Activated CD4-positive, alpha-beta T cell treated with anti-CD3 and anti-CD28 coated beads, Interleukin-2, amount 10 ng/mL, durations not matched to agents 24 days and 14 days (primary cell): ENCODE measurements at regions not wholly inside any gene's neighbourhood (a gene's known extent, or its start where the extent isn't known, plus 50 kb on each side); places are given as distances from the start of the nearest gene placed in this dataset.

ENCODE experiments used
- DNase-seq: peaks from one replicate; pipeline ENCODE4 v3.0.0; 2022
- H3K27ac Mint-ChIP-seq: one replicate; pipeline ENCODE4 v1.8.0; 2022; ENCODE audit warnings: mild to moderate bottlenecking, mixed read lengths
- H3K27me3 Mint-ChIP-seq: one replicate; pipeline ENCODE4 v1.8.0; 2022; ENCODE audit warnings: mixed read lengths
- H3K36me3 Mint-ChIP-seq: one replicate; pipeline ENCODE4 v1.8.0; 2022; ENCODE audit warnings: low read depth, mild to moderate bottlenecking, mixed read lengths
- H3K4me1 Mint-ChIP-seq: one replicate; pipeline ENCODE4 v1.8.0; 2021; ENCODE audit warnings: mixed read lengths
- H3K4me3 Mint-ChIP-seq: one replicate; pipeline ENCODE4 v1.8.0; 2022; ENCODE audit warnings: mild to moderate bottlenecking, moderate library complexity, mixed read lengths
- H3K9me3 Mint-ChIP-seq: one replicate; pipeline ENCODE4 v1.8.0; 2021; ENCODE audit warnings: mixed read lengths
- intact Hi-C: fragments of 100-400 bp; cut with micrococcal nuclease; formaldehyde crosslinking; loops from one replicate; pipeline ENCODE4 v1.15.1; 2023

GRCh38 chr21:15138490-15138889 lies 73.7 kb upstream of the NRIP1 start:
- intact Hi-C loops = no loop called here
- Mint-ChIP-seq H3K27me3 (peaks cover 5% of the 10 kb centered on the region), H3K4me1 (no peaks in the 10 kb centered on the region), H3K36me3 (no peaks in the 10 kb centered on the region), H3K9me3 (no peaks in the 10 kb centered on the region), H3K27ac (no peak overlapping the region), H3K4me3 (no peak overlapping the region)
- DNase-seq = no peak

DNA sequence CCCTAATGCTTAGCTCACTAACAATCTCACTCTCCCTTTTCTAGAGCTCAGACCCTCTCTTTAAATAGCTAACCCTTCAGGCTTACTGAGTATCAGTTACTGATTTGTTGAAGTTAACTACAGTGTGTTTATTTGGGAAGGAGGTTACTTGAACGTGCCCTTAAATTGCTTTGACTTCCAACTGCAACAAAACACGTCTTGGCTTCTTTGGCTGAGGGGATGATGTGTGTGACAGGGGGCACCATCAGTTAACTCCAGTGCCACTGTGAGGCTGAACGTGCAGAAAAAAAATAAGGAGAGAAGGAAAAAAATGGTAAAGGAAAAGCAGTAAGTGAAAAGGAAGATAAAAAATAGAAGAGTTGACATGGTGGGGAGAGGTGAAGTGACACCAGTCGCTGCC lies 75.1 kb upstream of the NRIP1 start:
- H3K4me3 Mint-ChIP-seq = no peak overlapping the region
- H3K4me1 Mint-ChIP-seq = no peaks in the 10 kb centered on the region
- H3K27me3 Mint-ChIP-seq = peaks cover 5% of the 10 kb centered on the region
- H3K9me3 Mint-ChIP-seq = no peaks in the 10 kb centered on the region
- H3K27ac Mint-ChIP-seq = no peak overlapping the region
- intact Hi-C loops = no loop called here
- DNase-seq = no peak
- no peaks in the 10 kb centered on the region for H3K36me3 Mint-ChIP-seq

DNA sequence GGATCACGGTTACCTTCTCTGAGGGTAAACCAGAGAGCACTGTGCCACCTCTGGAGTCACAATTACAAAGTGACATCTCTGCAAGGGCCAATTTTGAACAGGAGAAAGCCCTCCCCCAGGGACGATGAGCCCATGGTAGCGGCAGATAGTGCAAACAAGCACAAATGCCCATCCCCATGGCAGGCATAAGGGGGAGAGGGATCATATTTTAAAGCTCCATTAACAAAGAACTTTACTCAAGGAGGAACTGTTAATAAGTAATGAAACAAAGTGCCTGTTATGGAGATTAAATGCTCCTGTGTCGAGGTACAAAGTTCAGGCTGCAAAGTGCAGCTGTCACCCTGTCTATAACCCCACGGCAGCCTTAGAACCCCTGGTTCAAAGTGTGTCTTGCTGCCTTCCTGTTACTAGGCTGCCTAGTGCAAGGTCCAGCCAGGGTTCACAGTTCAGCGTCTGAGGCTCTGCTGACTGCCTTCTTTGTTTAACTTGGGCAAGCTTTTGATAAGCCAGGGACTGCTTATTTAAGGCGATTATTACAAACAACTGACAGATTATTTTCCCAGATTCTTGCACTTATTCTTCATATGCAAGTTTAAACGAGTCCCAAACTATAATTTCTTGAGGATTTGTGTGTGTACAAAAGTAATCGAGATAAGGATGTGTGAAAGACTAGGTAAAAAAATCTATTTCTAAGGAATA lies 75.7 kb upstream of the NRIP1 start:
- H3K9me3 Mint-ChIP-seq = no peaks in the 10 kb centered on the region
- no peaks in the 10 kb centered on the region for H3K4me1 Mint-ChIP-seq
- H3K36me3 Mint-ChIP-seq = no peaks in the 10 kb centered on the region
- H3K27ac Mint-ChIP-seq = no peak overlapping the region
- no peak for DNase-seq
- intact Hi-C loops = no loop called here
- H3K27me3 Mint-ChIP-seq = peaks cover 5% of the 10 kb centered on the region
- no peak overlapping the region for H3K4me3 Mint-ChIP-seq

- Mint-ChIP-seq H3K27ac (no peak overlapping the region), H3K4me3 (no peak overlapping the region), H3K4me1 (no peaks in the 10 kb centered on the region), H3K27me3 (peaks cover 5% of the 10 kb centered on the region), H3K9me3 (no peaks in the 10 kb centered on the region), H3K36me3 (no peaks in the 10 kb centered on the region)
- intact Hi-C loops = no loop called here
- no peak for DNase-seq
These were observed 76.6 kb upstream of the NRIP1 start for GRCh38 chr21:15141261-15141970.

DNA sequence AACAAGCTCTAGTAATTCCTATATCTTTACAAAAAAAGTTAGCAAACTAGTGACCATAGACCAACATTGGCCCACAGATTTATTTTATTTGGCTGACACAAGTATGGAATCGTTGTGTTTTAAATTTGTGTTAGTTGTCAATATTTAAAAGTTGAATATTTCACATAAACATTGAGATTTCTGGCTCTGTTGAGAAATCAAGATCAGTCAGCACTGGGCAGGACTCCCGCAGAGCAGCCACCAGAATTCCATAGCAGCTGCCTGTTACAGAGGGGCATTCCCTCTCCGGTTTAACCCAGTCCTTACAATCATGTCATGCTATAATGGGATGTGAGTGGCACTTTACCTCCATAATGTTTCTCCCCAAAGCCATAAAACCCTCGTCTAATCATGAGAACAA lies 79.2 kb upstream of the NRIP1 start:
- Mint-ChIP-seq H3K27me3 (peaks cover 1% of the 10 kb centered on the region), H3K36me3 (no peaks in the 10 kb centered on the region), H3K4me1 (no peaks in the 10 kb centered on the region), H3K27ac (no peak overlapping the region), H3K4me3 (no peak overlapping the region), H3K9me3 (no peaks in the 10 kb centered on the region)
- intact Hi-C loops = no loop called here
- no peak for DNase-seq

GRCh38 chr21:15148437-15148836 lies 83.6 kb upstream of the NRIP1 start:
- Mint-ChIP-seq H3K27ac (no peak overlapping the region), H3K9me3 (no peaks in the 10 kb centered on the region), H3K36me3 (no peaks in the 10 kb centered on the region), H3K27me3 (no peaks in the 10 kb centered on the region), H3K4me3 (no peak overlapping the region), H3K4me1 (no peaks in the 10 kb centered on the region)
- intact Hi-C loops = no loop called here
- no peak for DNase-seq

DNA sequence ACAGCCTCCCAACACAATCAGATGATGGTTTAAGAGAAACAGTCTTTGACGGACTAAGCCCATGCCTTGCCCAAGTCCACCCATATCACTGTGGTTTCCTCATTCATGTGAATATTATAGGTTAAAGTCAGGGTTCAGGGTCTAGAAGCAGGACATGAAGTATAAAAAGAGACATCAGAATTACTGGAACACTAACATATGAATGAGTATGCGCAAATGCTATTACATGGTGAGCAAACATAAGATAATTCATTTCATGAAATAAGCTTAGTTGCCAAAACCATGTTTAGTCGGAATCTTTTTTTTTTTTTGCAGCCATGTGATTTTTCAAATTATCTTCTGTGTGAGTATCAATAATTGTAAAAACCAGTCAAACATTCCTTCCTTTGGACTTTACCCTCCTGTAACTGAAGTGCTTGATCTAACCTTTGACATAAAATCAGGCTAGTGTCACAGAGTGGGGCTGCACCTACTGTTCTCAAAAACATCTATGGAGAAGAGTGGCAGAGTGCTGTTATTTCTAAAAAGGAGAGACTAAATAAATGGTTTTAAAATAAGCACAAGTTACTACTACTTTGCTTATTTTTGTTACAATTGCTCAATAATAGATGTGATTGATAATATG lies 84.9 kb upstream of the NRIP1 start:
- Mint-ChIP-seq H3K9me3 (no peaks in the 10 kb centered on the region), H3K4me3 (no peak overlapping the region), H3K27me3 (no peaks in the 10 kb centered on the region), H3K4me1 (no peaks in the 10 kb centered on the region), H3K36me3 (no peaks in the 10 kb centered on the region), H3K27ac (no peak overlapping the region)
- no peak for DNase-seq
- intact Hi-C loops = no loop called here

GRCh38 chr21:15151385-15152103 lies 86.7 kb upstream of the NRIP1 start:
- Mint-ChIP-seq H3K4me1 (no peaks in the 10 kb centered on the region), H3K27ac (no peak overlapping the region), H3K4me3 (no peak overlapping the region), H3K9me3 (no peaks in the 10 kb centered on the region), H3K27me3 (no peaks in the 10 kb centered on the region), H3K36me3 (no peaks in the 10 kb centered on the region)
- intact Hi-C loops = no loop called here
- DNase-seq = no peak

DNA sequence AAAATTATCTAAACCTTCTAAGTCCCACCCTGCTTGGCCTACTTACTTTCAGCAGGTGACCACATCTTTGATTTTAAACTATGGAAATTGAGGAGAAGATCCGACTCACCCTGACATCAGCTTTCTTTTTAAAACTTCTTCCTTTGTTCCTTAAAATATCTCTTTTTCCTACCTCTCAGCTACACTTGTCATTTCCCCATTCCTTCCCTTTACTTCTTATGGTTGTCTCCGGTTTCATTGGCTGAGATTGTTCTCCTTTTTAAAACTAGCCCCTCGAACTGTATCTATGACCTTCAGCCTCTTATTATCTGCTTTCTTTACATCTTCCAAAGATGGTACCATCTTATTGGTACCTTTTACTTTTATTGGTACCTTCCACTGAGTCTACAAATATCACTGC lies 87.8 kb upstream of the NRIP1 start:
- intact Hi-C loops = no loop called here

DNA sequence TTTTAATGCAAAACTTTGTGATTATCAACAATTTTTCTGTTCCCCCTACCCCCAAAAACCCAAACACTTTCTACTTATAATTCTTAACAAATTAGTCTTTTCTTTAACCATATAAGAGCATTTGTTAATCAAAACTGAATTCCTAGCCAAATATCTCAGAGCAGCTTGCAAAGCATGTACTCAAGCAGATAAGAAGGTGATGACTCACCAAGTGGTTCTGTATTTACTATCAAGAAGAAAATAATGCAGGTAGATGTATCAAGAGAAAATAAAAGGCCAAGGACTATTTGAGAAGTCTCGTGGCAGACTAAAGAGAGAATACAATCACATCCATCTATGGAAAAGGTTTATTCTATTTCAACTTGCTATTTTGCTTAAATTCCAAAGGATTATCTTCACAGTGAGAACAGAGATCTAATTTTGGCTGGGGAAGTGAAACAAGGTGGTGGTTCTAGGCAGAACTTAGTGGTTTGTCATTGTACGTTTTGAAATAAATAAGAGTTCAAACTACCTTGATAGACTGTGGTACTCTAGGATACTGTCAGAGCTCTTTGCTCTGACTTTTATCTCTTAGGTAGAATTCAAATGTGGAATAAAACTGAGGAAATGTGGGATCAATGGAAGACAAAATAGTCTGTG lies 94.7 kb upstream of the NRIP1 start:
- H3K9me3 Mint-ChIP-seq = peaks cover 14% of the 10 kb centered on the region
- intact Hi-C loops = no loop called here
- H3K4me3 Mint-ChIP-seq = no peak overlapping the region
- H3K27ac Mint-ChIP-seq = no peak overlapping the region
- no peaks in the 10 kb centered on the region for H3K4me1 Mint-ChIP-seq
- no peaks in the 10 kb centered on the region for H3K36me3 Mint-ChIP-seq
- DNase-seq = no peak
- no peaks in the 10 kb centered on the region for H3K27me3 Mint-ChIP-seq

More for the DNA sequence above, 87.8 kb upstream of the NRIP1 start:
- Mint-ChIP-seq H3K27me3 (no peaks in the 10 kb centered on the region), H3K27ac (no peak overlapping the region), H3K36me3 (no peaks in the 10 kb centered on the region), H3K4me1 (no peaks in the 10 kb centered on the region), H3K9me3 (peaks cover 7% of the 10 kb centered on the region), H3K4me3 (no peak overlapping the region)
- no peak for DNase-seq

- Mint-ChIP-seq H3K27me3 (no peaks in the 10 kb centered on the region), H3K27ac (no peak overlapping the region), H3K36me3 (no peaks in the 10 kb centered on the region), H3K4me3 (no peak overlapping the region), H3K4me1 (no peaks in the 10 kb centered on the region), H3K9me3 (peaks cover 14% of the 10 kb centered on the region)
- intact Hi-C loops = no loop called here
- DNase-seq = no peak
These were observed 95.3 kb upstream of the NRIP1 start for GRCh38 chr21:15160136-15160535.

GRCh38 chr21:15162921-15163320 lies 98.1 kb upstream of the NRIP1 start:
- no peak for DNase-seq
- H3K36me3 Mint-ChIP-seq = no peaks in the 10 kb centered on the region
- intact Hi-C loops = no loop called here
- no peaks in the 10 kb centered on the region for H3K4me1 Mint-ChIP-seq
- H3K27me3 Mint-ChIP-seq = no peaks in the 10 kb centered on the region
- no peak overlapping the region for H3K4me3 Mint-ChIP-seq
- no peak overlapping the region for H3K27ac Mint-ChIP-seq
- H3K9me3 Mint-ChIP-seq = peaks cover 8% of the 10 kb centered on the region

- Mint-ChIP-seq H3K36me3 (no peaks in the 10 kb centered on the region), H3K4me3 (no peak overlapping the region), H3K27me3 (no peaks in the 10 kb centered on the region), H3K27ac (no peak overlapping the region), H3K4me1 (no peaks in the 10 kb centered on the region), H3K9me3 (peaks cover 10% of the 10 kb centered on the region)
- intact Hi-C loops = no loop called here
- DNase-seq = no peak
These were observed 99.5 kb upstream of the NRIP1 start for GRCh38 chr21:15164273-15164672.
